ENCODE measurements at regions not wholly inside any gene's neighbourhood (a gene's known extent, or its start where the extent isn't known, plus 50 kb on each side); places are given as distances from the start of the nearest gene placed in this dataset.

DNA sequence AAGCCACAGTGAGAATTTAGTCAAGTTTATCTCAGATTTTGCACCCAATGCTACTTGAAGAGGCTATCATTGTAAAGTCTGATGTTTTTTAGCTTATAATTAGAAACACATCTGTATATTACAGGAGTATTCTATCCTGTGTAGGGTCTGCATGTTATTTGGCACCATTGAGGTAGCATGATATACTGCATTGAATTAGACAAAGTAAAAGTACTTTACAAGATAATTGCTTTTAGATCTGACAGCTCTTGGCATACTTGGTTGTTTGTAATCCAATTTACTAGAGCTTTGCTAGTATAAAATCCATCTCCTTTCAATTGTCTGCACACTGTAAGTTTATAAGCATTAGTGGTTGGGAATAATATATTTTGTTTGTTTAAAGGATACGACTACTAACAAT is 714.3 kb downstream of the ANKRD7 start (continued):
- TF ChIP-seq, protein P1, sequence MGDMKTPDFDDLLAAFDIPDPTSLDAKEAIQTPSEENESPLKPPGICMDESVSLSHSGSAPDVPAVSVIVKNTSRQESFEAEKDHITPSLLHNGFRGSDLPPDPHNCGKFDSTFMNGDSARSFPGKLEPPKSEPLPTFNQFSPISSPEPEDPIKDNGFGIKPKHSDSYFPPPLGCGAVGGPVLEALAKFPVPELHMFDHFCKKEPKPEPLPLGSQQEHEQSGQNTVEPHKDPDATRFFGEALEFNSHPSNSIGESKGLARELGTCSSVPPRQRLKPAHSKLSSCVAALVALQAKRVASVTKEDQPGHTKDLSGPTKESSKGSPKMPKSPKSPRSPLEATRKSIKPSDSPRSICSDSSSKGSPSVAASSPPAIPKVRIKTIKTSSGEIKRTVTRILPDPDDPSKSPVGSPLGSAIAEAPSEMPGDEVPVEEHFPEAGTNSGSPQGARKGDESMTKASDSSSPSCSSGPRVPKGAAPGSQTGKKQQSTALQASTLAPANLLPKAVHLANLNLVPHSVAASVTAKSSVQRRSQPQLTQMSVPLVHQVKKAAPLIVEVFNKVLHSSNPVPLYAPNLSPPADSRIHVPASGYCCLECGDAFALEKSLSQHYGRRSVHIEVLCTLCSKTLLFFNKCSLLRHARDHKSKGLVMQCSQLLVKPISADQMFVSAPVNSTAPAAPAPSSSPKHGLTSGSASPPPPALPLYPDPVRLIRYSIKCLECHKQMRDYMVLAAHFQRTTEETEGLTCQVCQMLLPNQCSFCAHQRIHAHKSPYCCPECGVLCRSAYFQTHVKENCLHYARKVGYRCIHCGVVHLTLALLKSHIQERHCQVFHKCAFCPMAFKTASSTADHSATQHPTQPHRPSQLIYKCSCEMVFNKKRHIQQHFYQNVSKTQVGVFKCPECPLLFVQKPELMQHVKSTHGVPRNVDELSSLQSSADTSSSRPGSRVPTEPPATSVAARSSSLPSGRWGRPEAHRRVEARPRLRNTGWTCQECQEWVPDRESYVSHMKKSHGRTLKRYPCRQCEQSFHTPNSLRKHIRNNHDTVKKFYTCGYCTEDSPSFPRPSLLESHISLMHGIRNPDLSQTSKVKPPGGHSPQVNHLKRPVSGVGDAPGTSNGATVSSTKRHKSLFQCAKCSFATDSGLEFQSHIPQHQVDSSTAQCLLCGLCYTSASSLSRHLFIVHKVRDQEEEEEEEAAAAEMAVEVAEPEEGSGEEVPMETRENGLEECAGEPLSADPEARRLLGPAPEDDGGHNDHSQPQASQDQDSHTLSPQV (IDR thresholded peaks at IDR 0.05) = no peak
- TF ChIP-seq RUNX3 (IDR thresholded peaks at IDR 0.05; ENCODE audit: low read length) (no peak), CBX3 (IDR thresholded peaks at IDR 0.05; ENCODE audit: borderline replicate concordance, low read depth) (no peak)
- TF ChIP-seq, protein P2, sequence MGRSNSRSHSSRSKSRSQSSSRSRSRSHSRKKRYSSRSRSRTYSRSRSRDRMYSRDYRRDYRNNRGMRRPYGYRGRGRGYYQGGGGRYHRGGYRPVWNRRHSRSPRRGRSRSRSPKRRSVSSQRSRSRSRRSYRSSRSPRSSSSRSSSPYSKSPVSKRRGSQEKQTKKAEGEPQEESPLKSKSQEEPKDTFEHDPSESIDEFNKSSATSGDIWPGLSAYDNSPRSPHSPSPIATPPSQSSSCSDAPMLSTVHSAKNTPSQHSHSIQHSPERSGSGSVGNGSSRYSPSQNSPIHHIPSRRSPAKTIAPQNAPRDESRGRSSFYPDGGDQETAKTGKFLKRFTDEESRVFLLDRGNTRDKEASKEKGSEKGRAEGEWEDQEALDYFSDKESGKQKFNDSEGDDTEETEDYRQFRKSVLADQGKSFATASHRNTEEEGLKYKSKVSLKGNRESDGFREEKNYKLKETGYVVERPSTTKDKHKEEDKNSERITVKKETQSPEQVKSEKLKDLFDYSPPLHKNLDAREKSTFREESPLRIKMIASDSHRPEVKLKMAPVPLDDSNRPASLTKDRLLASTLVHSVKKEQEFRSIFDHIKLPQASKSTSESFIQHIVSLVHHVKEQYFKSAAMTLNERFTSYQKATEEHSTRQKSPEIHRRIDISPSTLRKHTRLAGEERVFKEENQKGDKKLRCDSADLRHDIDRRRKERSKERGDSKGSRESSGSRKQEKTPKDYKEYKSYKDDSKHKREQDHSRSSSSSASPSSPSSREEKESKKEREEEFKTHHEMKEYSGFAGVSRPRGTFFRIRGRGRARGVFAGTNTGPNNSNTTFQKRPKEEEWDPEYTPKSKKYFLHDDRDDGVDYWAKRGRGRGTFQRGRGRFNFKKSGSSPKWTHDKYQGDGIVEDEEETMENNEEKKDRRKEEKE (IDR thresholded peaks at IDR 0.05) = no peak

DNA sequence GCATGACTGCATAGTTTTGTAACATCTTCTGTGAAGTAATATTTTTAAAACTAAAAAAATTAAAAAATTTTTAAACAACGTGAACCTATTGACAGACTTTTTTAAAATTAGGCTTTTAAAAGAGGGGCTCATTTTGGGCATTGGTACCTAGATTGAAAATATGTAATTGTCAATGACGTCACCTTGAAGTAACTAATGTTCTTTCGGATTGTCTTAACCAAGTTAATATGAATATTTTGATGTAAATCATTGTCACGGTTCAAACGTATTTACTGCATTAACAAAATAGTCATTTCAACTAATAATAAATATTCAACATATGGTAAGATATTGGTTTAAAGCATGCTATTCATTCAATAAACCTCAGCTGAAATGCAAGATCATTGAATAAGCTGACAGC is 719.8 kb downstream of the ANKRD7 start:
- H3K9ac ChIP-seq (ENCODE audit: control insufficient read depth, insufficient read depth, low read length) = no peak overlapping the region
- ChIA-PET SMC1A (ENCODE audit: uncharacterized antibody, unreplicated experiment) (no interaction called here), POLR2A (no interaction called here), CTCF (no interaction called here), RAD21 (ENCODE audit: unreplicated experiment) (no interaction called here)
- no peaks in the 10 kb centered on the region for H3K79me2 ChIP-seq (ENCODE audit: control insufficient read depth, insufficient read depth, low read length)
- FAIRE-seq (no peak), DNase-seq (ENCODE audit: low read depth, low spot score) (no peak), ATAC-seq (no peak)
- BruUV-seq (replicated peaks) = no TSS peak
- H2AFZ ChIP-seq (ENCODE audit: control insufficient read depth, low read depth, low read length) = no peak overlapping the region
- H3K36me3 ChIP-seq (ENCODE audit: control insufficient read depth in 2 of 2, insufficient read depth in 2 of 2, low read length in 1 of 2) = no peaks in the 10 kb centered on the region
- in situ Hi-C loops (cut with MboI) = no loop called here
- no peaks in the 10 kb centered on the region for H3K9me3 ChIP-seq (replicated peaks; ENCODE audit: control insufficient read depth, insufficient read depth, low read length)
- H3K27me3 ChIP-seq (replicated peaks in 1 of 2; ENCODE audit: control insufficient read depth in 2 of 2, insufficient read depth in 2 of 2, low read length in 1 of 2) = no peaks in the 10 kb centered on the region
- intact Hi-C loops (cut with micrococcal nuclease; ENCODE audit: unreplicated experiment) = no loop called here
- TF ChIP-seq ATF7 (IDR thresholded peaks at IDR 0.05; ENCODE audit: low read depth) = peak; percentile 60
- TF ChIP-seq, protein P3, sequence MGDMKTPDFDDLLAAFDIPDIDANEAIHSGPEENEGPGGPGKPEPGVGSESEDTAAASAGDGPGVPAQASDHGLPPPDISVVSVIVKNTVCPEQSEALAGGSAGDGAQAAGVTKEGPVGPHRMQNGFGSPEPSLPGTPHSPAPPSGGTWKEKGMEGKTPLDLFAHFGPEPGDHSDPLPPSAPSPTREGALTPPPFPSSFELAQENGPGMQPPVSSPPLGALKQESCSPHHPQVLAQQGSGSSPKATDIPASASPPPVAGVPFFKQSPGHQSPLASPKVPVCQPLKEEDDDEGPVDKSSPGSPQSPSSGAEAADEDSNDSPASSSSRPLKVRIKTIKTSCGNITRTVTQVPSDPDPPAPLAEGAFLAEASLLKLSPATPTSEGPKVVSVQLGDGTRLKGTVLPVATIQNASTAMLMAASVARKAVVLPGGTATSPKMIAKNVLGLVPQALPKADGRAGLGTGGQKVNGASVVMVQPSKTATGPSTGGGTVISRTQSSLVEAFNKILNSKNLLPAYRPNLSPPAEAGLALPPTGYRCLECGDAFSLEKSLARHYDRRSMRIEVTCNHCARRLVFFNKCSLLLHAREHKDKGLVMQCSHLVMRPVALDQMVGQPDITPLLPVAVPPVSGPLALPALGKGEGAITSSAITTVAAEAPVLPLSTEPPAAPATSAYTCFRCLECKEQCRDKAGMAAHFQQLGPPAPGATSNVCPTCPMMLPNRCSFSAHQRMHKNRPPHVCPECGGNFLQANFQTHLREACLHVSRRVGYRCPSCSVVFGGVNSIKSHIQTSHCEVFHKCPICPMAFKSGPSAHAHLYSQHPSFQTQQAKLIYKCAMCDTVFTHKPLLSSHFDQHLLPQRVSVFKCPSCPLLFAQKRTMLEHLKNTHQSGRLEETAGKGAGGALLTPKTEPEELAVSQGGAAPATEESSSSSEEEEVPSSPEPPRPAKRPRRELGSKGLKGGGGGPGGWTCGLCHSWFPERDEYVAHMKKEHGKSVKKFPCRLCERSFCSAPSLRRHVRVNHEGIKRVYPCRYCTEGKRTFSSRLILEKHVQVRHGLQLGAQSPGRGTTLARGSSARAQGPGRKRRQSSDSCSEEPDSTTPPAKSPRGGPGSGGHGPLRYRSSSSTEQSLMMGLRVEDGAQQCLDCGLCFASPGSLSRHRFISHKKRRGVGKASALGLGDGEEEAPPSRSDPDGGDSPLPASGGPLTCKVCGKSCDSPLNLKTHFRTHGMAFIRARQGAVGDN (IDR thresholded peaks at IDR 0.05) = no peak
- H3K27ac ChIP-seq (ENCODE audit: control insufficient read depth, insufficient read depth) = no peak overlapping the region
- no peak overlapping the region for H3K4me2 ChIP-seq (ENCODE audit: control insufficient read depth, insufficient read depth)
- H3K4me3 ChIP-seq = no peak overlapping the region
- H3K4me1 ChIP-seq (ENCODE audit: control insufficient read depth, insufficient read depth, low read length) = no peaks in the 10 kb centered on the region
- WGBS (ENCODE audit: insufficient coverage, insufficient replicate concordance, low lambda C conversion rate, missing lambda C conversion rate) = 29% methylated on average over 5 of the region's 5 CpGs
- no peaks in the 10 kb centered on the region for H4K20me1 ChIP-seq (ENCODE audit: control insufficient read depth, insufficient read depth)
